Urothelium cell line (cell line): ENCODE measurements at regions not wholly inside any gene's neighbourhood (a gene's known extent, or its start where the extent isn't known, plus 50 kb on each side); places are given as distances from the start of the nearest gene placed in this dataset.

Experiments
- DNase-seq: peaks from one replicate; pipeline ENCODE4 v3.0.0; 2011; ENCODE audit warnings: low spot score, mixed read lengths
- FAIRE-seq: peaks from 2 replicates; lab custom pipeline; 2011; peaks lifted over from hg19 to GRCh38; lab: Jason Lieb, UNC

GRCh38 chr14:45728434-45729225, 475.6 kb upstream of the MIS18BP1 start:
- DNase-seq (no peak), FAIRE-seq (no peak)

GRCh38 chr14:45727133-45727532, 474.1 kb upstream of the MIS18BP1 start:
- no peak for FAIRE-seq

GRCh38 chr14:45721472-45721871, 468.5 kb upstream of the MIS18BP1 start:
- FAIRE-seq (no peak), DNase-seq (no peak)

More at GRCh38 chr14:45727133-45727532, 474.1 kb upstream of the MIS18BP1 start:
- no peak for DNase-seq

- FAIRE-seq (peak; percentile 80), DNase-seq (peak; percentile 21)
Measured at GRCh38 chr14:45716572-45716971, 463.6 kb upstream of the MIS18BP1 start.

GRCh38 chr14:45715946-45716345, 462.9 kb upstream of the MIS18BP1 start:
- DNase-seq = no peak
- FAIRE-seq = no peak

- FAIRE-seq (no peak), DNase-seq (no peak)
Measured at GRCh38 chr14:45709541-45709940, 456.5 kb upstream of the MIS18BP1 start.

GRCh38 chr14:45705940-45706534, 453.0 kb upstream of the MIS18BP1 start:
- DNase-seq (no peak), FAIRE-seq (no peak)

GRCh38 chr14:45699471-45699870, 446.5 kb upstream of the MIS18BP1 start:
- FAIRE-seq = no peak
- no peak for DNase-seq

GRCh38 chr14:45698462-45699134, 445.6 kb upstream of the MIS18BP1 start:
- FAIRE-seq (no peak), DNase-seq (no peak)

GRCh38 chr14:45686771-45687170, 433.8 kb upstream of the MIS18BP1 start:
- no peak for FAIRE-seq
- no peak for DNase-seq

- FAIRE-seq = no peak
Measured at GRCh38 chr14:45680531-45680930, 427.5 kb upstream of the MIS18BP1 start.

GRCh38 chr14:45679853-45680252, 426.9 kb upstream of the MIS18BP1 start:
- DNase-seq = peak; percentile 67
- peak; percentile 17 for FAIRE-seq

More at GRCh38 chr14:45680531-45680930, 427.5 kb upstream of the MIS18BP1 start:
- no peak for DNase-seq

GRCh38 chr14:45678163-45678562, 425.2 kb upstream of the MIS18BP1 start:
- no peak for FAIRE-seq

GRCh38 chr14:45673420-45673819, 420.4 kb upstream of the MIS18BP1 start:
- no peak for FAIRE-seq
- DNase-seq = no peak

More at GRCh38 chr14:45678163-45678562, 425.2 kb upstream of the MIS18BP1 start:
- DNase-seq = no peak

- FAIRE-seq (peak; percentile 30), DNase-seq (no peak)
Measured at GRCh38 chr14:45664668-45665356, 411.8 kb upstream of the MIS18BP1 start.

GRCh38 chr14:45658917-45659299, 405.9 kb upstream of the MIS18BP1 start:
- no peak for FAIRE-seq
- DNase-seq = no peak

- FAIRE-seq (peak; percentile 56), DNase-seq (no peak)
Measured at GRCh38 chr14:45658226-45658916, 405.4 kb upstream of the MIS18BP1 start.

- DNase-seq (peak; percentile 35), FAIRE-seq (no peak)
Measured at GRCh38 chr14:45651890-45652289, 398.9 kb upstream of the MIS18BP1 start.

- no peak for FAIRE-seq
Measured at GRCh38 chr14:45650754-45651153, 397.8 kb upstream of the MIS18BP1 start.

GRCh38 chr14:45649051-45649450, 396.0 kb upstream of the MIS18BP1 start:
- FAIRE-seq = no peak

More at GRCh38 chr14:45650754-45651153, 397.8 kb upstream of the MIS18BP1 start:
- no peak for DNase-seq

More at GRCh38 chr14:45649051-45649450, 396.0 kb upstream of the MIS18BP1 start:
- DNase-seq = no peak
